ENCODE measurements at regions not wholly inside any gene's neighbourhood (a gene's known extent, or its start where the extent isn't known, plus 50 kb on each side); places are given as distances from the start of the nearest gene placed in this dataset.

DNA sequence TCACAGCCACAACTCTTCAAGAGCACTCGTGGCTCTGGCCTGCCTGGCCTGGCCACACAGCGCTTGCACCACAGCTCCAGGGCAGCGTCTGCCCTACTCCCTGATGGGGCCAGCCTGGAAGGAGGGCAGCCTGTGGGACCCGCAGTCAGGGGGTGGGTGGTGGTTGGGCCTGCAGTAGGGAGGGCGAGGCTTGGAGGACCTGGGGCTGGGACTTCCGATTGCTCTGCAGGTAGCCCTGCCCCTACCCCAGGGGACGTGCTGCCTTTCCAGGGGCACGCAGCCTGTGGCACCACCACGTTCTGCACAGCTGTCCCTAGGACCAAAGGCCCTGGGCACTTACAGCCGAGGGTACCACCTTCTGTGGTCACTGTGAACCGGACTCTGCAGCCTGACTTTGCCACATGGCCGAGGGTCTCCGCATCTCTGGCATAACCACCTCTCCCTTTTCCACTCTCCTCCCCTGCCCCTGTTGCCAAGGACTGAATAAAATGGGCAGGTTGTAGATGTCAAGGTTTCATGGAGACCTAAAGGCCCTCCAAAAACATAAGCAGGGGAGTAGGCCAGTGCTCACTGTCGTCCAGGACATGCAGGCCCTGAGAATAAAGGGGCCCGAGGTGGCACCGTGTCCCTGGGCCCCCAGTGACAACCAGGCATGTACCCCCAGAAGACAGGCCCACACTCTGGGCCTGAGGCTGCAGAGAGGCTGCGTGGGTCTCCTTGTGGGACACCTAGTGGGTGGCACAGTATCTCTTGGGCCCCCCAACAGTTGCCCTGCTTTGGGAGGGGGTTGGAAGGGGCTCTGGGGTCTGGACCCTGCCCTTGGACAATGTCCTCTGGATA, 87.3 kb downstream of the INHBB start:
- H3K9me2 ChIP-seq (ENCODE audit: low read depth, low read length) = no peaks in the 10 kb centered on the region
- H3K79me2 ChIP-seq (ENCODE audit: insufficient read depth, low read length) = no peaks in the 10 kb centered on the region
- H3K9ac ChIP-seq (ENCODE audit: low read length) = no peak overlapping the region
- no peaks in the 10 kb centered on the region for H3F3A ChIP-seq (ENCODE audit: insufficient read depth, low read length)
- H3K27ac ChIP-seq (ENCODE audit: low read depth, low read length, poor library complexity, severe bottlenecking) = no peak overlapping the region
- H2AFZ ChIP-seq (ENCODE audit: low read length) = no peak overlapping the region
- no peaks in the 10 kb centered on the region for H3K4me1 ChIP-seq (ENCODE audit: insufficient read depth, low read length, severe bottlenecking)
- TF ChIP-seq CTCF (IDR thresholded peaks at IDR 0.05; ENCODE audit: low read length) (no peak), EZH2 (IDR thresholded peaks at IDR 0.05; ENCODE audit: borderline replicate concordance, low read length) (no peak)
- no peak overlapping the region for H3K4me2 ChIP-seq (ENCODE audit: low read length)
- H3K4me3 ChIP-seq (ENCODE audit: low read depth, low read length, poor library complexity, severe bottlenecking) = no peak overlapping the region
- no peaks in the 10 kb centered on the region for H3K9me3 ChIP-seq (ENCODE audit: low read length)
- H4K20me1 ChIP-seq (ENCODE audit: insufficient read depth, low read length) = no peaks in the 10 kb centered on the region
- H3K27me3 ChIP-seq (ENCODE audit: insufficient read depth, low read length) = 0 out of 2 replicates have a peak, but pooled peaks cover 5% of the 10 kb centered on the region
- no peaks in the 10 kb centered on the region for H3K36me3 ChIP-seq (ENCODE audit: insufficient read depth, low read length)

- H3K4me3 ChIP-seq (ENCODE audit: low read depth, low read length, poor library complexity, severe bottlenecking) = no peak overlapping the region
- no peak for TF ChIP-seq EZH2 (IDR thresholded peaks at IDR 0.05; ENCODE audit: borderline replicate concordance, low read length)
- TF ChIP-seq CTCF (IDR thresholded peaks at IDR 0.05; ENCODE audit: low read length) = no peak
- no peak overlapping the region for H3K4me2 ChIP-seq (ENCODE audit: low read length)
- 0 out of 2 replicates have a peak, but pooled peaks cover 5% of the 10 kb centered on the region for H3K27me3 ChIP-seq (ENCODE audit: insufficient read depth, low read length)
- no peaks in the 10 kb centered on the region for H3F3A ChIP-seq (ENCODE audit: insufficient read depth, low read length)
- H2AFZ ChIP-seq (ENCODE audit: low read length) = no peak overlapping the region
- no peaks in the 10 kb centered on the region for H3K36me3 ChIP-seq (ENCODE audit: insufficient read depth, low read length)
- no peaks in the 10 kb centered on the region for H3K4me1 ChIP-seq (ENCODE audit: insufficient read depth, low read length, severe bottlenecking)
- no peak overlapping the region for H3K27ac ChIP-seq (ENCODE audit: low read depth, low read length, poor library complexity, severe bottlenecking)
- no peak overlapping the region for H3K9ac ChIP-seq (ENCODE audit: low read length)
- H3K9me2 ChIP-seq (ENCODE audit: low read depth, low read length) = no peaks in the 10 kb centered on the region
- H4K20me1 ChIP-seq (ENCODE audit: insufficient read depth, low read length) = no peaks in the 10 kb centered on the region
- no peaks in the 10 kb centered on the region for H3K79me2 ChIP-seq (ENCODE audit: insufficient read depth, low read length)
- H3K9me3 ChIP-seq (ENCODE audit: low read length) = no peaks in the 10 kb centered on the region
Measured at GRCh38 chr2:120433816-120434290, 87.9 kb downstream of the INHBB start.

- 0 out of 2 replicates have a peak, but pooled peaks cover 5% of the 10 kb centered on the region for H3K27me3 ChIP-seq (ENCODE audit: insufficient read depth, low read length)
- no peaks in the 10 kb centered on the region for H3K36me3 ChIP-seq (ENCODE audit: insufficient read depth, low read length)
- no peaks in the 10 kb centered on the region for H3K4me1 ChIP-seq (ENCODE audit: insufficient read depth, low read length, severe bottlenecking)
- no peaks in the 10 kb centered on the region for H3K9me3 ChIP-seq (ENCODE audit: low read length)
- H3K9ac ChIP-seq (ENCODE audit: low read length) = no peak overlapping the region
- H3K27ac ChIP-seq (ENCODE audit: low read depth, low read length, poor library complexity, severe bottlenecking) = no peak overlapping the region
- no peak overlapping the region for H3K4me3 ChIP-seq (ENCODE audit: low read depth, low read length, poor library complexity, severe bottlenecking)
- no peak overlapping the region for H2AFZ ChIP-seq (ENCODE audit: low read length)
- TF ChIP-seq CTCF (IDR thresholded peaks at IDR 0.05; ENCODE audit: low read length) = no peak
- H4K20me1 ChIP-seq (ENCODE audit: insufficient read depth, low read length) = no peaks in the 10 kb centered on the region
- H3K79me2 ChIP-seq (ENCODE audit: insufficient read depth, low read length) = no peaks in the 10 kb centered on the region
- H3K4me2 ChIP-seq (ENCODE audit: low read length) = no peak overlapping the region
- H3F3A ChIP-seq (ENCODE audit: insufficient read depth, low read length) = no peaks in the 10 kb centered on the region
- H3K9me2 ChIP-seq (ENCODE audit: low read depth, low read length) = no peaks in the 10 kb centered on the region
Measured at GRCh38 chr2:120434492-120435308, 88.8 kb downstream of the INHBB start.

Measured in OCI-LY1 (cell line).